H1 (cell line): ENCODE measurements at regions not wholly inside any gene's neighbourhood (a gene's known extent, or its start where the extent isn't known, plus 50 kb on each side); places are given as distances from the start of the nearest gene placed in this dataset.

Experiments
- CTCF ChIA-PET: fragments of 300-600 bp; sonication (Branson Sonifier 250); formaldehyde crosslinking; loops from one replicate; lab custom pipeline; 2021; ENCODE audit not compliant: partially characterized antibody; lab: Charles Lee
- POLR2A ChIA-PET: fragments of 300-600 bp; sonication (Branson Sonifier 250); formaldehyde crosslinking; loops from one replicate; lab custom pipeline; 2021; ENCODE audit warnings: inconsistent platforms; ENCODE audit not compliant: partially characterized antibody; lab: Charles Lee
- DNase-seq, 2 experiments: peaks; one replicate each; pipeline versions ENCODE4 v3.0.0 to v3.0.0-alpha.2; 2010 to 2022; ENCODE audit warnings: low spot score in 2 of 2, low read depth in 1 of 2, mixed read lengths in 1 of 2
- FAIRE-seq: peaks from 2 replicates; lab custom pipeline; 2011; peaks lifted over from hg19 to GRCh38; lab: Jason Lieb, UNC
- H2AFZ ChIP-seq: 2 replicates; pipeline ENCODE4 v1.8.1; 2012; ENCODE audit warnings: low read length, inconsistent platforms
- H2AK5ac ChIP-seq: 2 replicates; pipeline ENCODE4 v1.6.1; 2013; ENCODE audit warnings: low read depth, low read length
- H2BK120ac ChIP-seq: replicated peaks from 2 replicates; pipeline ENCODE3; 2013; ENCODE audit warnings: low read depth, low read length, inconsistent platforms
- H2BK12ac ChIP-seq: 2 replicates; pipeline ENCODE4 v1.6.1; 2013; ENCODE audit warnings: low read depth, low read length
- H2BK15ac ChIP-seq: 2 replicates; pipeline ENCODE4 v1.6.1; 2013; ENCODE audit warnings: low read length
- H2BK20ac ChIP-seq: 2 replicates; pipeline ENCODE4 v1.6.1; 2013; ENCODE audit warnings: low read length
- H2BK5ac ChIP-seq: 2 replicates; pipeline ENCODE4 v1.6.1; 2013; ENCODE audit warnings: low read depth, low read length
- H3K14ac ChIP-seq: 2 replicates; pipeline ENCODE4 v1.6.1; 2013; ENCODE audit warnings: inconsistent platforms; ENCODE audit not compliant: insufficient read length
- H3K18ac ChIP-seq: 2 replicates; pipeline ENCODE4 v1.6.1; 2013; ENCODE audit warnings: low read length; ENCODE audit errors: extremely low read depth
- H3K23ac ChIP-seq: 2 replicates; pipeline ENCODE4 v1.6.1; 2013; ENCODE audit warnings: inconsistent platforms; ENCODE audit not compliant: insufficient read length
- H3K23me2 ChIP-seq: 2 replicates; pipeline ENCODE4 v1.6.1; 2013; ENCODE audit warnings: low read depth, low read length
- H3K27ac ChIP-seq: 2 replicates; pipeline ENCODE4 v1.6.1; 2011; ENCODE audit warnings: low read depth, low read length, inconsistent platforms
- H3K27me3 ChIP-seq, 4 experiments: replicated peaks in 1 of 4; 1 replicate in 1 of 4; 2 replicates in 3 of 4; pipeline versions ENCODE4 v1.6.1 to v1.8.1; 2011 to 2013; ENCODE audit warnings: low read length in 3 of 4, mild to moderate bottlenecking in 3 of 4, inconsistent platforms in 2 of 4, mixed read lengths in 2 of 4, moderate library complexity in 1 of 4; ENCODE audit not compliant: control insufficient read depth in 3 of 4, insufficient read depth in 3 of 4; ENCODE audit errors: extremely low read depth in 1 of 4
- H3K36me3 ChIP-seq, 4 experiments: 2 replicates each; pipeline versions ENCODE4 v1.6.1 to v1.8.1; 2011 to 2013; ENCODE audit warnings: mild to moderate bottlenecking in 4 of 4, low read length in 3 of 4, moderate library complexity in 2 of 4, control low read depth in 1 of 4, inconsistent platforms in 1 of 4; ENCODE audit not compliant: insufficient read depth in 4 of 4, control insufficient read depth in 2 of 4
- H3K4ac ChIP-seq: replicated peaks from 2 replicates; pipeline ENCODE3; 2013; ENCODE audit warnings: low read length, low read depth, mixed read lengths, inconsistent platforms; ENCODE audit not compliant: insufficient read length
- H3K4me1 ChIP-seq, 4 experiments: replicated peaks in 1 of 4; 1 replicate in 1 of 4; 2 replicates in 3 of 4; pipeline versions ENCODE4 v1.6.1 to v1.8.1; 2011 to 2013; ENCODE audit warnings: low read length in 3 of 4, inconsistent platforms in 2 of 4, mixed read lengths in 1 of 4; ENCODE audit not compliant: insufficient read depth in 4 of 4, control insufficient read depth in 3 of 4
- H3K4me2 ChIP-seq, 2 experiments: 2 replicates each; pipeline versions ENCODE4 v1.6.1 to v1.8.1; 2011 to 2013; ENCODE audit warnings: low read depth in 2 of 2, low read length in 2 of 2, control low read depth in 1 of 2, inconsistent platforms in 1 of 2, mild to moderate bottlenecking in 1 of 2; ENCODE audit not compliant: insufficient read depth in 1 of 2
- H3K4me3 ChIP-seq, 4 experiments: fragments of 200-600, 300-600 bp in 1 of 4; sonication (generic), shearing (Covaris generic), sonication (Bioruptor Twin) in 1 of 4; 2 replicates each; pipeline versions ENCODE4 v1.5.1 to v1.8.1; 2011 to 2016; ENCODE audit warnings: low read length in 4 of 4, low read depth in 3 of 4, control low read depth in 2 of 4, inconsistent platforms in 2 of 4, mild to moderate bottlenecking in 2 of 4, mixed read lengths in 1 of 4, moderate library complexity in 1 of 4; ENCODE audit not compliant: insufficient read depth in 2 of 4; ENCODE audit errors: extremely low read depth in 1 of 4
- H3K56ac ChIP-seq: replicated peaks from 2 replicates; pipeline ENCODE3; 2013; ENCODE audit warnings: low read depth, mild to moderate bottlenecking, mixed read lengths, low read length, inconsistent platforms; ENCODE audit not compliant: insufficient read length
- H3K79me1 ChIP-seq: 2 replicates; pipeline ENCODE4 v1.6.1; 2013; ENCODE audit warnings: low read depth, low read length, control low read depth
- H3K79me2 ChIP-seq, 2 experiments: 2 replicates each; pipeline versions ENCODE4 v1.6.1 to v1.8.1; 2012 to 2013; ENCODE audit warnings: low read length in 2 of 2, mild to moderate bottlenecking in 2 of 2, inconsistent platforms in 1 of 2; ENCODE audit not compliant: insufficient read depth in 2 of 2, control insufficient read depth in 1 of 2
- H3K9ac ChIP-seq, 4 experiments: replicated peaks in 1 of 4; 1 replicate in 1 of 4; 2 replicates in 3 of 4; pipeline versions ENCODE4 v1.6.1 to v1.8.1; 2011 to 2013; ENCODE audit warnings: low read depth in 3 of 4, low read length in 3 of 4, control low read depth in 2 of 4, mild to moderate bottlenecking in 2 of 4, moderate library complexity in 2 of 4, inconsistent platforms in 1 of 4; ENCODE audit errors: extremely low read depth in 1 of 4
- H3K9me3 ChIP-seq, 2 experiments: 2 replicates each; pipeline versions ENCODE4 v1.6.1 to v1.8.1; 2012 to 2013; ENCODE audit warnings: mild to moderate bottlenecking in 2 of 2, moderate library complexity in 2 of 2, control low read depth in 1 of 2, inconsistent platforms in 1 of 2, low read depth in 1 of 2, low read length in 1 of 2, mixed read lengths in 1 of 2; ENCODE audit not compliant: insufficient read depth in 2 of 2
- H4K20me1 ChIP-seq, 2 experiments: replicated peaks in 1 of 2; 2 replicates each; pipeline versions ENCODE3 to v1.8.1; 2011 to 2013; ENCODE audit warnings: inconsistent platforms in 2 of 2, low read length in 2 of 2, mild to moderate bottlenecking in 1 of 2; ENCODE audit not compliant: insufficient read depth in 2 of 2, control insufficient read depth in 1 of 2
- H4K5ac ChIP-seq: 2 replicates; pipeline ENCODE4 v1.6.1; 2013; ENCODE audit warnings: low read length, low read depth, mixed read lengths, inconsistent platforms; ENCODE audit not compliant: insufficient read length
- H4K8ac ChIP-seq: 2 replicates; pipeline ENCODE4 v1.8.0; 2013; ENCODE audit warnings: mild to moderate bottlenecking, moderate library complexity, low read length, inconsistent platforms; ENCODE audit not compliant: insufficient read depth; ENCODE audit errors: extremely low read depth
- H4K91ac ChIP-seq: replicated peaks from 2 replicates; pipeline ENCODE3; 2013; ENCODE audit warnings: low read length, mixed read lengths, inconsistent platforms; ENCODE audit not compliant: insufficient read length
- BACH1 ChIP-seq: IDR thresholded peaks from 2 replicates; pipeline ENCODE4 v1.6.1; 2012; ENCODE audit warnings: low read length, improper control_type of control experiment
- CBX8 ChIP-seq: fragments of 300-800, 300-1000 bp; sonication (generic); IDR thresholded peaks from 2 replicates; pipeline ENCODE4 v1.7.1; 2016; ENCODE audit warnings: low read depth, low read length, borderline replicate concordance
- CHD2 ChIP-seq: IDR thresholded peaks from 2 replicates; pipeline ENCODE4 v1.6.1; 2012; ENCODE audit warnings: low read length, improper control_type of control experiment
- CTCF ChIP-seq, 3 experiments: IDR thresholded peaks; 1 replicate in 2 of 3; 2 replicates in 1 of 3; pipeline versions ENCODE4 v1.5.1 to v1.6.1; 2011; ENCODE audit warnings: low read length in 3 of 3, mild to moderate bottlenecking in 3 of 3, inconsistent platforms in 2 of 3, low read depth in 1 of 3, moderate library complexity in 1 of 3; ENCODE audit not compliant: insufficient read depth in 1 of 3; ENCODE audit errors: control extremely low read depth in 1 of 3
- EZH2 ChIP-seq: fragments of 200-600 bp; sonication (generic); IDR thresholded peaks from 2 replicates; pipeline ENCODE4 v1.7.1; 2012; ENCODE audit warnings: low read depth, mild to moderate bottlenecking, moderate library complexity, low read length, inconsistent platforms; ENCODE audit not compliant: severe bottlenecking
- KDM1A ChIP-seq: fragments of 200-600, 300-600 bp; sonication (generic); IDR thresholded peaks from 2 replicates; pipeline ENCODE4 v1.7.1; 2016; ENCODE audit warnings: mild to moderate bottlenecking, low read length, borderline replicate concordance
- KDM5A ChIP-seq: fragments of 200-600 bp; IDR thresholded peaks from 2 replicates; pipeline ENCODE4 v1.7.1; 2012; ENCODE audit warnings: mild to moderate bottlenecking, low read length, inconsistent platforms, mixed read lengths
- MAFK ChIP-seq: IDR thresholded peaks from 2 replicates; pipeline ENCODE4 v1.6.1; 2012; ENCODE audit warnings: low read depth, mild to moderate bottlenecking, improper control_type of control experiment, low read length
- SAP30 ChIP-seq: fragments of 300-600 bp; sonication (generic); IDR thresholded peaks from 2 replicates; pipeline ENCODE4 v1.7.1; 2012; ENCODE audit warnings: low read length, moderate library complexity, mild to moderate bottlenecking, inconsistent platforms; ENCODE audit not compliant: insufficient read depth, insufficient replicate concordance
- SIRT6 ChIP-seq: IDR thresholded peaks from one replicate; pipeline ENCODE4 v1.7.1; 2012; ENCODE audit warnings: low read length, inconsistent platforms
- SRF ChIP-seq: IDR thresholded peaks from 2 replicates; pipeline ENCODE4 v1.6.1; 2011; ENCODE audit warnings: mild to moderate bottlenecking, low read depth, low read length, moderate library complexity
- TAF7 ChIP-seq: optimal IDR thresholded peaks from 2 replicates; pipeline ENCODE3; 2011; ENCODE audit warnings: low read depth, mild to moderate bottlenecking, inconsistent platforms, low read length, moderate library complexity, borderline replicate concordance
- TEAD4 ChIP-seq: IDR thresholded peaks from 2 replicates; pipeline ENCODE4 v1.6.1; 2012; ENCODE audit warnings: low read depth, low read length, inconsistent platforms, mixed read lengths
- WGBS, 2 experiments: shearing (Covaris generic) in 1 of 2; methylation state at CpG; one replicate each; pipeline versions ENCODE4 v1.1.6 to v1.1.7; 2013 to 2015; ENCODE audit warnings: low lambda C conversion rate in 2 of 2, mixed read lengths in 2 of 2, inconsistent platforms in 1 of 2, low coverage in 1 of 2, missing lambda C conversion rate in 1 of 2; ENCODE audit not compliant: insufficient replicate concordance in 2 of 2, insufficient coverage in 1 of 2, insufficient read length in 1 of 2; ENCODE audit errors: extremely low coverage in 1 of 2, missing lambda C conversion rate in 1 of 2; 5-methylcytosine and 5-hydroxymethylcytosine counted together

GRCh38 chr7:8322667-8323066 lies 60.7 kb upstream of the ICA1 start:
- WGBS, 2 experiments, result 30% methylated on average over 1 of the region's 1 CpG; no CpG with 5 or more reads in 1 of the 2 experiments
- Histone ChIP-seq H3K56ac (no peak overlapping the region), H2BK15ac (no peak overlapping the region), H4K5ac (no peak overlapping the region), H3K27me3 (no peaks in the 10 kb centered on the region), H2AK5ac (no peak overlapping the region), H4K20me1 (no peaks in the 10 kb centered on the region), H3K27ac (no peak overlapping the region), H4K91ac (no peak overlapping the region), H2BK20ac (no peak overlapping the region), H3K4me2 (no peak overlapping the region), H3K4ac (no peak overlapping the region), H3K9me3 (peaks cover 10 to 15% of the 10 kb centered on the region in 2 experiments), H2BK12ac (no peak overlapping the region), H3K9ac (no peak overlapping the region), H2BK120ac (no peak overlapping the region), H3K14ac (no peak overlapping the region), H3K23ac (no peak overlapping the region), H2AFZ (no peak overlapping the region), H3K79me2 (no peaks in the 10 kb centered on the region), H2BK5ac (no peak overlapping the region), H3K4me3 (no peak overlapping the region), H3K4me1 (no peaks in the 10 kb centered on the region), H3K18ac (no peak overlapping the region), H3K23me2 (no peaks in the 10 kb centered on the region), H3K36me3 (0 out of 8 replicates have a peak, but pooled peaks cover 0 to 6% (median 0%) of the 10 kb centered on the region in 4 experiments), H3K79me1 (no peaks in the 10 kb centered on the region), H4K8ac (no peak overlapping the region)
- no peak for DNase-seq
- POLR2A ChIA-PET, result no interaction called here
- CTCF ChIA-PET, result interaction anchor here (1.1 to 1.5 kb wide), 2 partner anchors 12 to 41 kb away, joined by 3 to 4 read pairs; no protein-coding TSS in a partner anchor
- no peak for FAIRE-seq
- TF ChIP-seq CBX8 (no peak), CTCF (IDR thresholded peaks at IDR 0.05; ENCODE audit: control extremely low read depth in 1 of 3, insufficient read depth in 1 of 3, low read depth in 1 of 3, low read length in 3 of 3) (no peak), MAFK (no peak), BACH1 (no peak), SRF (no peak), EZH2 (no peak), TEAD4 (no peak), KDM1A (no peak), SIRT6 (no peak), KDM5A (no peak), CHD2 (no peak), SAP30 (no peak), TAF7 (no peak)
